H9 (cell line): ENCODE measurements at regions not wholly inside any gene's neighbourhood (a gene's known extent, or its start where the extent isn't known, plus 50 kb on each side); places are given as distances from the start of the nearest gene placed in this dataset.

Experiments
- DNase-seq: peaks from one replicate; pipeline ENCODE4 v3.0.0-alpha.2; 2017
- H2AFZ ChIP-seq: one replicate; pipeline ENCODE4 v1.6.1; 2013; ENCODE audit warnings: mild to moderate bottlenecking, low read length, control low read depth, moderate library complexity
- H2AK5ac ChIP-seq: 2 replicates; pipeline ENCODE4 v1.6.1; 2013; ENCODE audit warnings: low read length, control low read depth, mixed read lengths; ENCODE audit not compliant: insufficient read length
- H2BK120ac ChIP-seq: one replicate; pipeline ENCODE4 v1.6.1; 2013; ENCODE audit warnings: low read depth, mild to moderate bottlenecking, low read length, control low read depth, inconsistent platforms; ENCODE audit not compliant: poor library complexity, severe bottlenecking
- H2BK12ac ChIP-seq: 2 replicates; pipeline ENCODE4 v1.6.1; 2013; ENCODE audit warnings: low read length, control low read depth, mixed read lengths, low read depth; ENCODE audit not compliant: insufficient read length
- H2BK15ac ChIP-seq: 2 replicates; pipeline ENCODE4 v1.6.1; 2013; ENCODE audit warnings: low read depth, low read length, control low read depth
- H2BK20ac ChIP-seq: one replicate; pipeline ENCODE4 v1.6.1; 2013; ENCODE audit warnings: low read depth, mild to moderate bottlenecking, low read length, control low read depth, inconsistent platforms; ENCODE audit not compliant: poor library complexity, severe bottlenecking
- H2BK5ac ChIP-seq: 2 replicates; pipeline ENCODE4 v1.6.1; 2013; ENCODE audit warnings: low read length, control low read depth, mixed read lengths; ENCODE audit not compliant: insufficient read length
- H3K14ac ChIP-seq: 2 replicates; pipeline ENCODE4 v1.6.1; 2013; ENCODE audit warnings: low read length, control low read depth; ENCODE audit not compliant: insufficient read depth
- H3K18ac ChIP-seq: 2 replicates; pipeline ENCODE4 v1.6.1; 2013; ENCODE audit warnings: low read depth, mild to moderate bottlenecking, mixed read lengths, low read length, control low read depth; ENCODE audit not compliant: insufficient read length
- H3K23ac ChIP-seq: 2 replicates; pipeline ENCODE4 v1.6.1; 2013; ENCODE audit warnings: low read length, control low read depth, mixed read lengths, low read depth; ENCODE audit not compliant: insufficient read length
- H3K23me2 ChIP-seq: 2 replicates; pipeline ENCODE4 v1.6.1; 2013; ENCODE audit warnings: low read depth, mild to moderate bottlenecking, mixed read lengths, low read length, control low read depth; ENCODE audit not compliant: insufficient read length, poor library complexity, severe bottlenecking
- H3K27ac ChIP-seq: 2 replicates; pipeline ENCODE4 v1.5.1; 2013; ENCODE audit warnings: low read length, control low read depth, mixed read lengths, low read depth; ENCODE audit not compliant: insufficient read length
- H3K27me3 ChIP-seq: 2 replicates; pipeline ENCODE4 v1.6.1; 2013; ENCODE audit warnings: low read length, control low read depth, inconsistent platforms; ENCODE audit not compliant: insufficient read depth
- H3K4ac ChIP-seq: 2 replicates; pipeline ENCODE4 v1.6.1; 2013; ENCODE audit warnings: low read depth, mild to moderate bottlenecking, control low read depth, inconsistent platforms, low read length, moderate library complexity
- H3K4me1 ChIP-seq: 2 replicates; pipeline ENCODE4 v1.6.1; 2013; ENCODE audit warnings: low read length, control low read depth, inconsistent platforms; ENCODE audit not compliant: insufficient read depth
- H3K4me2 ChIP-seq: 2 replicates; pipeline ENCODE4 v1.6.1; 2013; ENCODE audit warnings: low read length, control low read depth, mixed read lengths; ENCODE audit not compliant: insufficient read length, insufficient read depth
- H3K56ac ChIP-seq: 2 replicates; pipeline ENCODE4 v1.6.1; 2013; ENCODE audit warnings: low read depth, mild to moderate bottlenecking, mixed read lengths, low read length, control low read depth; ENCODE audit not compliant: insufficient read length
- H3K79me1 ChIP-seq: 2 replicates; pipeline ENCODE4 v1.6.1; 2013; ENCODE audit warnings: low read depth, mild to moderate bottlenecking, moderate library complexity, low read length, control low read depth, inconsistent platforms; ENCODE audit not compliant: insufficient read depth, poor library complexity, severe bottlenecking
- H3K79me2 ChIP-seq: 2 replicates; pipeline ENCODE4 v1.6.1; 2013; ENCODE audit warnings: low read length, control low read depth, inconsistent platforms; ENCODE audit not compliant: insufficient read depth
- H3K9ac ChIP-seq: 2 replicates; pipeline ENCODE4 v1.6.1; 2013; ENCODE audit warnings: low read length, control low read depth, mixed read lengths; ENCODE audit not compliant: insufficient read length; ENCODE audit errors: extremely low read depth
- H3K9me3 ChIP-seq: one replicate; pipeline ENCODE4 v1.6.1; 2013; ENCODE audit warnings: low read depth, low read length, inconsistent platforms; ENCODE audit not compliant: control insufficient read depth
- H3T11ph ChIP-seq: one replicate; pipeline ENCODE4 v1.6.1; 2013; ENCODE audit warnings: mild to moderate bottlenecking, low read length, control low read depth, inconsistent platforms
- H4K20me1 ChIP-seq: one replicate; pipeline ENCODE4 v1.6.1; 2013; ENCODE audit not compliant: control insufficient read depth, insufficient read length, insufficient read depth
- H4K5ac ChIP-seq: 2 replicates; pipeline ENCODE4 v1.6.1; 2013; ENCODE audit warnings: low read depth, mild to moderate bottlenecking, mixed read lengths, low read length, control low read depth; ENCODE audit not compliant: insufficient read length
- H4K8ac ChIP-seq: replicated peaks from 2 replicates; pipeline ENCODE4 v1.6.1; 2013; ENCODE audit warnings: low read length, control low read depth, mixed read lengths, low read depth; ENCODE audit not compliant: insufficient read length
- H4K91ac ChIP-seq: 2 replicates; pipeline ENCODE4 v1.6.1; 2013; ENCODE audit warnings: low read depth, mild to moderate bottlenecking, moderate library complexity, mixed read lengths, low read length, control low read depth; ENCODE audit not compliant: insufficient read length
- H3K27ac Mint-ChIP-seq, 3 experiments: 2 replicates in 2 of 3; 3 replicates in 1 of 3; pipeline ENCODE4 v1.8.0; 2020 to 2021; ENCODE audit warnings: mixed read lengths in 3 of 3, mild to moderate bottlenecking in 1 of 3, moderate library complexity in 1 of 3
- H3K27me3 Mint-ChIP-seq: 2 replicates; pipeline ENCODE4 v1.8.0; 2021; ENCODE audit warnings: low read depth, mild to moderate bottlenecking, moderate library complexity, mixed read lengths
- H3K36me3 Mint-ChIP-seq, 3 experiments: 2 replicates in 2 of 3; 3 replicates in 1 of 3; pipeline ENCODE4 v1.8.0; 2020 to 2021; ENCODE audit warnings: low read depth in 3 of 3, mixed read lengths in 3 of 3; ENCODE audit not compliant: insufficient read depth in 1 of 3
- H3K4me1 Mint-ChIP-seq, 2 experiments: 2 replicates each; pipeline ENCODE4 v1.8.0; 2020; ENCODE audit warnings: mixed read lengths in 2 of 2
- H3K4me3 Mint-ChIP-seq, 2 experiments: 2 replicates in 1 of 2; 3 replicates in 1 of 2; pipeline ENCODE4 v1.8.0; 2020 to 2021; ENCODE audit warnings: mild to moderate bottlenecking in 2 of 2, mixed read lengths in 2 of 2, moderate library complexity in 1 of 2
- H3K9me3 Mint-ChIP-seq, 2 experiments: 2 replicates in 1 of 2; 3 replicates in 1 of 2; pipeline ENCODE4 v1.8.0; 2020; ENCODE audit warnings: mild to moderate bottlenecking in 2 of 2, mixed read lengths in 2 of 2, moderate library complexity in 1 of 2
- CTCF ChIP-seq: fragments of 200-600 bp; sonication (generic); conservative IDR thresholded peaks from 3 replicates; pipeline ENCODE4 v1.8.0; 2021; ENCODE audit warnings: antibody characterized with exemption, mild to moderate bottlenecking
- WGBS: extraction: QIAGEN DNeasy Blood & Tissue Kit; methylation state at CpG from one replicate; pipeline ENCODE4 v1.1.7; 2013; ENCODE audit warnings: missing lambda C conversion rate, low lambda C conversion rate, mixed read lengths; ENCODE audit not compliant: insufficient read length; ENCODE audit errors: extremely low coverage; 5-methylcytosine and 5-hydroxymethylcytosine counted together

GRCh38 chr18:41465386-41465785 lies 489.6 kb upstream of the PIK3C3 start:
- no peak overlapping the region for H2BK5ac ChIP-seq
- H4K20me1 ChIP-seq = no peaks in the 10 kb centered on the region
- no peak overlapping the region for H3K27ac ChIP-seq
- H2BK12ac ChIP-seq = no peak overlapping the region
- peaks cover 36 to 45% of the 10 kb centered on the region in 2 experiments for H3K4me1 Mint-ChIP-seq
- H2BK20ac ChIP-seq = no peak overlapping the region
- WGBS = no CpG with 5 or more reads among the region's 2 CpGs
- no peaks in the 10 kb centered on the region for H3K79me2 ChIP-seq
- no peak overlapping the region for H3K23ac ChIP-seq
- H3K4me2 ChIP-seq = no peak overlapping the region
- H3K79me1 ChIP-seq = no peaks in the 10 kb centered on the region
- no peak overlapping the region for H4K5ac ChIP-seq
- peaks cover 0 to 2% of the 10 kb centered on the region in 2 experiments; a peak in 1 of 5 replicates for H3K9me3 Mint-ChIP-seq
- H3K4ac ChIP-seq = no peak overlapping the region
- no peak overlapping the region for H3K56ac ChIP-seq
- peaks cover 3% of the 10 kb centered on the region; the same call in 1 of the 2 replicates for H3K4me1 ChIP-seq
- no peak overlapping the region for H3K4me3 Mint-ChIP-seq
- H2BK120ac ChIP-seq = no peak overlapping the region
- H3K36me3 Mint-ChIP-seq = peaks cover 0 to 8% (median 7%) of the 10 kb centered on the region in 3 experiments; a peak in 6 of 7 replicates
- no peak overlapping the region for H4K8ac ChIP-seq
- no peaks in the 10 kb centered on the region for H3K9me3 ChIP-seq
- H3K18ac ChIP-seq = no peak overlapping the region
- DNase-seq = no peak
- H3K9ac ChIP-seq = no peak overlapping the region
- H3T11ph ChIP-seq = no peak overlapping the region
- H2BK15ac ChIP-seq = no peak overlapping the region
- H4K91ac ChIP-seq = no peak overlapping the region
- no peak for TF ChIP-seq CTCF
- no peak overlapping the region for H2AFZ ChIP-seq
- no peak overlapping the region for H3K14ac ChIP-seq
- H3K27me3 ChIP-seq = no peaks in the 10 kb centered on the region
- no peaks in the 10 kb centered on the region for H3K27me3 Mint-ChIP-seq
- H3K23me2 ChIP-seq = no peaks in the 10 kb centered on the region
- H3K27ac Mint-ChIP-seq = peak overlapping the region in 1 of 3 experiments; percentile 55; a peak in 1 of 7 replicates
- H2AK5ac ChIP-seq = no peak overlapping the region
